Renal cortex interstitium (tissue), 11 donors: ENCODE measurements at regions not wholly inside any gene's neighbourhood (a gene's known extent, or its start where the extent isn't known, plus 50 kb on each side); places are given as distances from the start of the nearest gene placed in this dataset.
"Not testable (repeated sequence)": the region's sequence is repeated elsewhere in the genome, so short reads cannot be mapped to it uniquely, and the experiment has no call there.

Source experiments
- DNase-seq, 11 donors: peaks; one replicate each; pipeline ENCODE4 v3.0.0-alpha.2; 2013; ENCODE audit warnings: low read depth in 9 of 11, low spot score in 4 of 11; ENCODE audit errors: extremely low read depth in 1 of 11

GRCh38 chr10:76628801-76629200 lies 1008.8 kb downstream of the KCNMA1 start:
- no peak for DNase-seq

GRCh38 chr10:76626386-76626785 lies 1011.2 kb downstream of the KCNMA1 start:
- no peak for DNase-seq

DNA sequence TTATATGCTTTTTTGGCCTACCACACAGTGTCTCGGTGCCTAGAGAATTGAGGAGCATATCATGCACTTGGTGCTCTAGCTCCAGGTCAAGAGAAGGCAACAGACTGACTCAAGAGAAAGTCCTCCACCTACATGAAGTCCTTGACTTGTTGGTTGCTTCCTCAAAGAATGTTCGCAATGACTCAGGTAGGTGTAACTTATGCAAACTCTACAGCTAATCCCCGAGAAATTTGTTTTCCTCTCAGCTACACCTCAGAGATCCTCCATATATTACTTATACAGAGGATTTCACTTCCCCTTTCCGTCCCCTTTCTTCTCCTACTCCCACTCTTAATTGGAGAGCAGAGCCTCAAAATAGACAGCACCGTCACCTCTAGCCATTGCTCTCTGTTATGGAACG lies 1013.1 kb downstream of the KCNMA1 start:
- DNase-seq: no peak

DNA sequence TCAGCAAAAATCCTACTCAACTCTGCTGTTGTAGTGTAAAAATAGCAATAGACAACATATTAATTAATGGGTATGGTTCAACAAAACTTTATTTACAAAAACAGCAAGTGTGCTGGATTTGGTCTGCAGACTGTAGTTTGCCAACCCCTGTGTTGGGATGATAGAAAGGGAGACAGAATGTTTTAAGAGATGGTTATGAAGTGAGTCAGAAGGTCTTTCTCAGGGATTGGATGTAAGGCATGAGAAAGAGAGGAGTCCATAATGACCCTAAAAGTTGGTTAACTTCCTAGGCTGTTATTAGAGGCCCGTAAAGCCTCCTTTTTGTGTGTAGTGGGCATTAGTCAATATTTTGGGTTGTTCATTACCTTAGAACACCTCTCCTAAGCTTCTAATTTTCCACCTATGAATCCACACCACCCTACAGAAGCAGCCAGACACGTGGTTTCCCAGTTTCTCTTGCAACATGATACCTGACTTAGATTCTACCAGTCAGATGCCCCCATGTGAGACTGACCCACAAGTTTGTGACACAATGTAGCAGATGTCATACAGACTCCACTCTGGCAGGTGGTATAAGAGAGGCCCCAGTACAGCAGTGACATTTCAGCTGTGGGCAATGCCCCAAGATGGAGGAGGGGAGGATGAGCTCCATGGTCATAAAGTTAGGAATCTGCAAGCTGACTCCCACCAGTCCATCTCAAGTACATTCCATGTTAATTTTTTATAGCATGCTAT lies 1015.6 kb downstream of the KCNMA1 start:
- no peak for DNase-seq

DNA sequence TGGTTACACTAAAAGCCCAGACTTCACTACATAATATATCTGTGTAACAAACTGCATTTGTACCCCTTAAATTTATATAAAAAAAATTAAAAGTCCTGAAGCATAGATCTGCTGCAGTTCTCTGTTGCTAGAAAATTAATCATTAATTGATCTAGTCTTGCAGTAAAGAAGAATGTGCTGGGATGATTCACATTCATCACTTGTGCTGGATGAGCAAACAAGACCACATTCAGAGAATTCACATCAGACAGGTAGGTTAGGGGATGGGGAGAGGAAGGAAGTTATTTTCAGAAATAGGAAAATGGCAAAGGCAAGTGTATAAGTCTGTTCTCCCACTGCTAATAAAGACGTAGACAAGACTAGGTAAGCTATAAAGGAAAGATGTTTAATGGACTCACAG lies 1019.0 kb downstream of the KCNMA1 start:
- no peak for DNase-seq

- no peak for DNase-seq
Measured at GRCh38 chr10:76618171-76618570, 1019.4 kb downstream of the KCNMA1 start.

- not testable (repeated sequence) for DNase-seq
Measured at GRCh38 chr10:76616666-76617065, 1020.9 kb downstream of the KCNMA1 start.

DNA sequence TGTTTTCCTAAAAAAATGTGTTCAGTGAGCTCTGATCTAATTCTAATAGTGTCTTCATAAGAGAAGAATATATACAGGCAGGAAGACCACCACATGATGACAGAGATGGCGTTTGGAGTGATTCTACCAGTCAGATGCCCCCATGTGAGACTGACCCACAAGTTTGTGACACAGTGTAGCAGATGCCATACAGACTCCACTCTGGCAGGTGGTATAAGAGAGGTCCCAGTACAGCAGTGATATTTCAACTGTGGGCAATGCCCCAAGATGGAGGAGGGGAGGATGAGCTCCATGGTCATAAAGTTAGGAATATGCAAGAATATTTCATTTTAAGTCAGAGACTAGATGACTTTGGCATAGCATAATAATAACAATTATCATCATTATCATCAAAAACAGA lies 1022.6 kb downstream of the KCNMA1 start:
- DNase-seq: no peak
